GM19455 (cell line): ENCODE measurements at regions not wholly inside any gene's neighbourhood (a gene's known extent, or its start where the extent isn't known, plus 50 kb on each side); places are given as distances from the start of the nearest gene placed in this dataset.

Experiments used
- ATAC-seq: cut with Tn5 transposase; IDR thresholded peaks from one replicate; pipeline ENCODE4 v1.9.1; 2021; ENCODE audit not compliant: unreplicated experiment

DNA sequence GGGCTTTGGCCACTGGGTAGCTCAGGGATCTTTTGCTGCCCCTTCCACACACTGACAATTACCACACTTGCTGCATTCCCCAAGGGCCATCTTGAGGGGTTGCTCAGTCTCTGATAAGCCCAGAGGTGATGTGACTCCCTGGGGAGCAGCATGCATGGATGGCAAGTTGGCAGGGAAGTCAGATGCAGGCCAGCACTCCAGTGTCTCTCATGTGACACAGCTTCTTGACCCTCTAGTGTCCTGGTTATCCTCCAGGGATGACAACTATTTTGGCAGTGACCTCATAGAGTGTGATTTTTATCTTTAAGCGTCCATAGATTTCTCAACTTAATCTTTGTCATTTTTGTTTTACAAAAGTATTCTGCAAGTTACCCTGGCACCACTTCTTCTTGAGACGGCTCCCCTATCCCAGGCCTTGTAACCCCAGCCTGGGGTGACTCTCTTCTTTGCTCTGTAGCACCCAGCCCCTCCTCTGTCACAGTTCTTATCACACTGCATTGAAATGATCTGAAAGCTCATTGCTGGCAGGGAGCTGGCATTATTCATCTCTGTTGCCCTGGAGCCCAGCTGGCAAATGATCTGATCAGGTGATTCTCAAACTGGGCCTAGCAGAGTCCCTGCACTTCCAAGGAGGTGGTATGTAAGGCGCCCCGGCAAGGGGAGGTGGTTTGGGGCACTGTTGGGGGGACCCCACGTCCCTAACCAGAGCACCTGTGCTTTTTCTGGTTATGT, 72.6 kb downstream of the TENT5C start:
- no peak for ATAC-seq

DNA sequence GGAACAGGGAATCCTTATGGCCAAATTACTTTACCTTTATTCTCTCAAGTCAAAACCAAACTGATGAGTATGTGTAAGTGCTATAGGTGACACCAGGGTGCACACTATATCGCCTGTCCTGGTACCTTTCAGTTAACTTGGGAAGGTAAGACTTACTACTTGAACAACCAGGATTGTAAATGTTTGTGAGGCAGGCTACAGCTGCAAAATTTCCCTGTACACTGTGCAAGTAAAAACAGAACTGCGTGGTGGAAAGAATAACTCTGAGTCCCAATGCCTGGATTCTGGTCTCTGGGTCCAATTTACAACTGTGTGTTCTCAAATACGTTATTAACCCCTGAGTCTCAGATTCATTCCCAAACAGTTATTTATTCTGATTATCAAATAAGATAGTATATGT, 73.5 kb downstream of the TENT5C start:
- no peak for ATAC-seq

DNA sequence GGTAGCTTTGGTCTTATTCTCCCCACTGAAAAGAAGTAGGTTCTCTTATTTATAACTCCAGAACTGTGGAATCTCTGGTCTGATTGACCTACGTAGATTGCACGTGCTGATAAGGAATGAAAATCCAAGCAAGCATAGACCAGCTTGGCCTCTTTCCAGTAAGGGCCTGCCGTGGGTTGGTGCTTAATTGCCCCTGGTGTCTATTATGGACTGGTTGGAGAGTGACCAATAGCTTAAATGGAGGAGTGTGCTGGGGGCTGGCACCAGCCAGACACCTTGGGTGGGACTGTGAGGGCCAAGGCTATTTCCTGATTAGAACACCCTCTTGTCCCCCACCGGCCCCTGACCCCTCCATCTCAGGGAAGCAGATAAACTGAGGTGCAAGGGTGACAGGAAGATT, 74.0 kb downstream of the TENT5C start:
- no peak for ATAC-seq

DNA sequence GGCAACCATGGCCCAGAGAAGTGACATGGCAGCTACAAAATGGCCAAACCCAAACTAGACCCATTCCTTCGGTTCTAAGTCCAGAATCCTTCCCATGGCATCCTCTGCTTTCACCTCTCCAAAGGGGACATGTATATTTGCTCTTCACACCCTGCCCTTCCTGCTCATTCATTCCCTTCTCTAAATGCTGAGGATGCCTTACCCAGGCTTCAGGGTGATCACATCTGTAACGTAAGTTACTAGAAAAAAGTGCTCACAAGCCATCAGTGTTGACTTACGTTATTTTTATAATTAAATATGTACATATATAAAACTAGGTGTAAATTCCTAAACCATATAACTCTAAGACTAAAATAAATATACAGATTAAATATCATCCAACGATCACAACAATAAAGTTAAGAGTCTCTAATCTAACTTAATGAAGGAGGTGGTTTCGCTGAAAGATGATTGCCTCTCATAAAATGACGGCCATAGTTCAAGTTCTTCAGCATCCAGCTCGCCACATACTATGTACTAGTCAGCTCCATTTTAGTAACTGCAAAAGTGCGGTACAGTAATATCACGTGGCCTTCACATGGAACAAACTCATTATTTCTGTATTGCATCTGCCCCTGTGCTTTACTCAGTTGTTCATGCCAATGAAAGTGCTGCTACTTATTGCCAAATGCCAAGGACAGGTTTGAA, 74.6 kb downstream of the TENT5C start:
- ATAC-seq = no peak

DNA sequence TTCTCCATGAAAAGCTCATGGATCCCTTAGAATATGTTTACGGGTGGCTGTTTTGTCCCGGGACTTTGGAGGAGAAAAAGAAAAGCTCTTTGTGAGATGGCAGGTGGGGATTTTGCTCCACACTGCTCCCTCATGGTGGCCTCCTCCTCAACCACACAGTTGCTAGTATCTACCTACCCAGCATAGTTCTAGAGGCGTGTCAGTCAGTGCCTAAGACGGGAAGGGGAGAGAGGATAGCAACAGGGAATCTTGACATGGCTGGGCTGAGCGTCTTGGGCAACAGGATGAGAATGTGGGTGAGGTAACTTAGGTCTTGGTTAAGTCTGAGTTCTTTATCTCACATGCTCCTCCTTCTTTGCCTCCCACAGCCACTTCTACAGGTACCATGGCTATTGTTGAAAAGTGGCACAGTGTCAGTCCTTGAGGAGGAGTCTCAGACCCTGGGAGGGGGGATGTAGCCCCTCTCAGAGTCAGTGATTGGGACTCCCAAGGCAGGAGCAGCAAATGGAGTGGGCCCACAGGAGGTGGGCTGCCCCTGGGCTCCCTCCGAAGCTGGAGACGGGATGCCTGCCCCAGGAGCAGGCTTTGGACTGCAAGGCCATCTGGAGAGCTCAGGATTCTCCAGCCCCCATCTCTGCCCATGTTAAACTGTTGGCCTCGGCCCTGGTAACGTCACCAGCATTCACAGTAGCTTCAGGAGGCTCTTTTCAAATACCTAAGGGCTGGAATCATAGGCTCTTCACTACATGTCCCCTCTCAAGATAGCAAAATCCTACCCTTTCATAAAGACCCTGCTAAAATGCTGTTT, 75.4 kb downstream of the TENT5C start:
- ATAC-seq = no peak

DNA sequence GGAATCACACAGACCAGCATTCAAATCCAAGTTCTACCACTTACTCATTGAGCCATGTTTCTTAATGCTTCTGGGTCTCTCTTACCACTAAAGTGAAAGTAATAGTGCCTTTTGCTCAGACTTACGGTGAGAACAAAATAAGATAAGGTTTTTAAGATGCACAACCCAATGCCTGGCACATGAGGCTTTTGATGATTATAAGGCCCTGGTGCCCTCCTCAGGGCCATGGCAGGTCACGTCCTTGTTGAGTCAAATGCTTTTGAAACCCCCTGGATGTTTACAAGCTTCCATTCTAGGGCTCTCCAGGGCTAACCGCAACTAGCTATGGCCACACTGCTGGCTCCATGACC, 76.0 kb downstream of the TENT5C start:
- no peak for ATAC-seq

DNA sequence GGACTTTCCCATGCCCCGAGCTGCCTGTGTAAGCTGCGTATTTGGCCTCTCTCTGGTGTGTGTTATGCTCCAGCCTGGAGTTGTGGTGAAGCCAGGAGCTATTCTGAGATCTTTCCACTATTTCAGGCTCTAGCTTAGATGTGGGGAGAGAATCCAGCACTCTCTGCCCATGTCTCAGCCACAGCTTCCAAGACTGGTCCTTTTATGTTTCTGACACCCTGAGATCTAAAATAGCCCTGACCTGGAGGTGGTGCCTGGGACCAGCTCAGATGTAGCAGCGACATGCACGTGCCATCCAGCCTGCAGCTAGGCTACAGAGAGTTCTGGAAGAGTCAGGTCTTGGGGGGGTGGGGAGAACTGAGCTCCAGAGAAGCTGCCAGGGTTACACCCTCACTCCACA, 76.5 kb downstream of the TENT5C start:
- ATAC-seq = no peak

DNA sequence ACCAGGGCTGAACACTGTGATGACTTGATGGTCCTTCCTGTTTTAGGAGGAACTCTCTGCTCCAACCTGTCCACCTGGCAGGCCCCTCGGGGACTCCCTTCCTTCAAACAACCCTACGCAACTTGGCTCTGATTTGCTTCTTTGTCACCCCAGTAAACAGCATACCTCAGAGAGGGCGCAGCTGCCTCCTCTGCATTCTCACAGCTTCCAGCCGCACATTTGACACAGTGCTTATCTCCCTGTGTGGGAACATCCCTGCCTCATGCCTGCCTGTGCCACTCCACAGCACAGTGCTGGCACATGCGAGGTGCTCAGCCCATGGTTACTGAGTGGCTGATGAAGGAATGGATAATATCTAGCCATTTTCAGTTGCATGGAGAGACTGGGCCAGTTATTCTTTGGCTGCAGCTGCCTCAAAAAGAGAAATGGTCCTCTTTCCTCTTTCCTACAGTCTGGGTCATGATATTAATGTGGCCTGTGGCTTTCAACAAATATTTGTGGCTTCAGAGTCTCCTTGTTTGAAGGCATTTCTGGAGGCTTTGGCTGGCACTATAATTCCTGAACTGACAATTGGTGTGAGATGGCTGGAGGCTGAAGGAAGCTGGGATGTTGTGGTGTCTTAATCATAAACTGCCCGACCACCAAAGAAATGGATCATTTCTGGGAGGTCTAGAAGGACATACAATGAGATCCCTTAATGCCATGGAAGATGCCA, 77.9 kb downstream of the TENT5C start:
- ATAC-seq = no peak

DNA sequence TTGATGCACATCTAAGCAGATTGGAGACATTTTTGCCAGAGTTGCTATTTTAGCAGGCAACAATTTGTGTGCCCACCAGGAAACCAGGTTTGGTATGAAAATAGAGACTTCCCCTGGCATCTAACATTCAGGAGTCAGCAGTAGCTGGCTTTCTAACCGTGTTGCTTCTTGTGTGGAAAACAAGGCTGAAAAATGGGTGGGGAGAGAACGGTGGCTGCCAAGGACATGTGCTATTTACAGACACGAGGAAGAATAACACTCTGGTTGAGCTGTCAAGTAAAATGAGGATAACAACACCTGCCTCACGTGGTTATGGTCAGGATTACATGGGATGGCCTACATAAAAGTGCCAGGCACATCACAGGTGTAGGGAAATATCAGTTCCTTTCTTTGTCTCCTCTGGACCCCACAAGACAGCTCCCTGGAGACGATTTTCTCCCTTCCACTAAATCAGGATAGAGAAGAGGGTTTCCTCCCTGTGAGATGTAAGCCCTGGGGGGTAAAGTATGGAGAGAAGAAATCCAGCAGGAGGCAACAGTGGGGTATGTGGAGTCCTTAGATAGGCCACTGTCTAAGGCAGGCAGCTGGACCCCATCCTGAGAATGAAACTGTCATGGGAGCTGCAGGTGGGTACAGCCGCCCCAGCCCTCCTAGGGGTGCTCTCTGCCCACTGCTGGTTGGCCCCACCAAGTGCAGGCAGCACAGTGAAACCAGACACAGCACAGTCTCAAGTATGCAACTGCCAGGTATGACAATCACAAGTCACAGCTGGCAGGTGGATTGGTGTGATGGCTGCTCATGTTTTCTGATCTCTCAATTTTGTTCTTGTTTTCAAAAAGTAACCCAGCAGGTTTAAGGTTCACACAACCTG, 80.3 kb downstream of the TENT5C start:
- ATAC-seq = no peak

DNA sequence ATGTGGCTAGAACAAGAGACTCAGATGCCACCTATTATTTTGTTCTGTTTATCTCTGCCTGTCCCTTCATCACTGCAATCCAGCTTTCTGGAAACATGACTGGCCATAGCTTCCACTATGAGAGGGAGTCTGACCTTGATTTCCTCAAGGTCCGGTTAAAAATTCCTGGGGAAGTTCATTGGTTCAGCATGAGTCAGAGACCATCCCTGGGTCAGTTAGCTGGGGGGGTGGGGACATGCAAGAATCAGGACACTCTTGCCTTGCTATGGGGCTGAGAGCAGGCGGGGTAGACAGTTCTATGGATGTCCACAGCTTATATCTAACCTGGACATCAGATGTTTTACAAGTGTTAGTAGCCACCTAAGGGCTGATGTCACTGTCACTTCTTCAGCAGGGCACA, 81.1 kb downstream of the TENT5C start:
- no peak for ATAC-seq

DNA sequence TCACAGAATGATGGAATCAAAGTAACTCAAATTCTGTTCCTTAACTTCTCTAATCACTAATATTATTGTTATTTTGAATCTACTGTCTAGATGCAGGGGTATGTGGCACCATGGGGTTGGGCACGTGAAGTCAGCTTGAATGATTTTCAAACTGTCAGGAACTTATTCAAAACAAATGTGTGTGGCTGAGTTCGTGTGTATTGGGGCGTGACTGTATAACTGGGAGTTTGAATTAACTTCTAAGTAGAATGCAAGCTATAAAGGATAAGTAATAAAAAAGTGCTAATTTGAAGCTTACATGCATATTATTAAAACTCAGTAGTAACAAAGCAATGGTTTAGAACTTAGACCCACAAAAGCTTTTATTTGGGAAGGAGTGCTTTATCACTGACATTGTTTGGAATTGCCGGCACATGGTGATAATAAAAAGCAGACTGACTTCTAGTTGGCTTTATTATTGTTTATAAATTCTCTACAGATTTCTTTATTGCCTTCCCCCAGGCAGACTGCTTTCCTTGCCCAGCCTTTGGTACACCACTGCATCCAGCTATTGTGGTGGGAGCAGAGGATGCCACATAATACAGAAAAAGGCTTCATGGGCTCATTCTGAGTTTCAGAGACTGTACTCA, 84.3 kb downstream of the TENT5C start:
- ATAC-seq = no peak

DNA sequence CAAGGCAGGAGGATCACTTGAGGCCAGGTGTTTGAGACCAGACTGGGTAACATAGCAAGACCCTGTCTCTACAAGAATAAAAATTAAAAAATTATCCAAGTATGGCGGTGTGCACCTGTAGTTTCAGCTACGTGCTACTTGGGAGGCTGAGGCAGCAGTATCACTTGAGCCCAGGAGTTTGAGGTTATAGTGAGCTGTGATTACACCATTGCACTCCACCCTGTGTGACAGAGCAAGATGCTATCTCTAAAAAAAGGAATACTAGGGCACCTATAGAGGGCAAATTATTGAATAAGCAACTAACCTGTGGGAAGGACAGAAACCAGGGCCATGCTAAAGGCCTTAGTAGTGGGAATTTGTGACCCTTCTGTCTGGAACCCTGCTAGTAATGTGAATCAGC, 86.1 kb downstream of the TENT5C start:
- no peak for ATAC-seq

DNA sequence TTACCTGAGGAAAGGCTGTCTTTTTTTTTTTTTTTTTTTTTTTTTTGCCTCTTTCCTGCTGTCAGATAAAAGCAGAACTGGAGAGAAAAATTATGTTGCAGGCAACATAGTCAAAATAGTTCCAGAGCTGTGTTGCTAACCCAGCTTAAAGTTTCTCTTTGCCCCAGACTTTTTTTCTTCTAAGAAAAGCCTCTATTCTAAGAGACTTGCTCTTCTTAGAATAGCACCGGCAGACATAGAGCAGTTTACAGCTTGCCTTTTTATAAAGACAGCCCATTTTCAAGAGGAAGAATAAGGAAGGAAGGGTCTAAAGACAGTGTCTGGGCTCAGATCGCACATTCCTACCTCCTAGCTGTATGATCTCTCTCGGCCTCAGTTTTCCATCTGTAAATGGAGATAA, 88.7 kb downstream of the TENT5C start:
- no peak for ATAC-seq

DNA sequence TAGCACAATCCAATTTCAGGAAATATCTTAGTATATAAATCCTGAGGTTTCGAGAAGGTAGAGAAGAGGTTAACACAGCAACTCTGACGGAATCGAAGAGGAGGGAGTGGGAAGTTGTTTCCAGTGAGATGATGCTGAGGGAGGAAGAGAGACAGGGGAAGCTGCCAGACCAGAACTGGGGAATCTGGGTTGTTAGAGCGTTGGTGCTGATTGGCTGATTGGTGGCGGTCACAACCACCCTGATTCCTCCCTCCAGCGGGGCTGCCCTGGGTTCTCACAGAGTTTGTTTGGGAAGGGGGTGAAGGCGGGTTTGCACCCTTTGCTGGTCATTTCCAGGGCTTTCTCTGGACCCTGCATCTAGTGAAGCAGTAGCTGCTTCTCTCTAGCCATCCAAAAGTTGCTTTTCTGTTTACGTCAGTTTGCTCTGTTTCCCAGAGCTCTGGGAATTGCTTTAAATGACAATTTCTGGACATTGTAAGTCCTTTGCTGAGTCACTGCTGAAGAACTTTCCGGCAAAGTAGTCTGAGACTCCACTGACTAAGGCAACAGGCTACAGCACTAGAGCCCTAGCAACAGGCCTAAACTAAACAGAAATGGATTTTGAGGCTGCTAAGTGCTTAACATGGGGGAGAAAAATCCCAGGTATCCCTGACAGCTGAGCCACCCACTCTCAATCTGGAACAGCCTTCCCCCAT, 90.1 kb downstream of the TENT5C start:
- no peak for ATAC-seq

DNA sequence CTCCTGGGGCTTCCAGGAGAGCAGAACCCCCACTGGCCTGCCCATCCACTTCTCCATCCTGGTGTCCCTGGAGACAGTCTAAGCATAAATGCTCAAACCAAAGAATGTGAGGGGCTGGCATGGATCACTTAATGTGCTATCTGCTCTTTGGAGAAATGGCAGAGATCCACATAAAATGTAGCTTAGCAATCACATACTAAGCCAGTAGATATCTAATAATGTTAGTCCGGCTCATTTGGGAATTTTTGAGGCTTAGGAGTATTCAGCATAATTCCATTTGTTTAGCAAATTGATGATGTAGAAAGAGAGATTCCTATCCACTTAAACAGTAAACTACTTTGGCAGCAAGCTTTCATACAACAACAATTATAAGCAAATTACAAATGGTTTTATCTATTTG, 90.7 kb downstream of the TENT5C start:
- no peak for ATAC-seq

DNA sequence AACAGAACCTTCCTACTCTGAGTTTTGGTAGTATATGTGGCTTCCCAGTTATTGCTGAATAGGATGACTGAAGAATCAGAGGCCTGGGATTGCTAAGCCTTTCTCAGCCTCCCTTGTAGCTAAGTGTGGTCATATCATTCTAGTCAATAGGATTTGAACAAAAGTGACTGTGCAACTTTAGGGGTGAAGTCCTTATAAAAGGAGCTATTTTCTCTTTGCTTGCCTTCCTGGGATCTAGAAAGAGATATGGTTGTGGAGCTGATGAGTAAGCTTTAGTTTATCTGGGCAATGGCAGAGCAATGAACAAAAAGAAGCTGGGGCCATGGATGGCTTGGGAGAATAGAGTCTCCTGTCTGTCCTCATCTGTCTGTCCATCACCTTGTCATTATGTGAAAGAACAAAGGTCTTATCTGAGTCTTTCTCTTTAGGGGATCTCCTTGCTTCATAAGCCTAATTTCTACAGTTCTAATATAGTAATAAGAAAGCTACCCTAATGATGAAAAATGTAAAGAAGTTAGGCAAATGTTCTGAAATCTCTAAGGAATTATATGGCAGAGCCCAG, 91.5 kb downstream of the TENT5C start:
- no peak for ATAC-seq

DNA sequence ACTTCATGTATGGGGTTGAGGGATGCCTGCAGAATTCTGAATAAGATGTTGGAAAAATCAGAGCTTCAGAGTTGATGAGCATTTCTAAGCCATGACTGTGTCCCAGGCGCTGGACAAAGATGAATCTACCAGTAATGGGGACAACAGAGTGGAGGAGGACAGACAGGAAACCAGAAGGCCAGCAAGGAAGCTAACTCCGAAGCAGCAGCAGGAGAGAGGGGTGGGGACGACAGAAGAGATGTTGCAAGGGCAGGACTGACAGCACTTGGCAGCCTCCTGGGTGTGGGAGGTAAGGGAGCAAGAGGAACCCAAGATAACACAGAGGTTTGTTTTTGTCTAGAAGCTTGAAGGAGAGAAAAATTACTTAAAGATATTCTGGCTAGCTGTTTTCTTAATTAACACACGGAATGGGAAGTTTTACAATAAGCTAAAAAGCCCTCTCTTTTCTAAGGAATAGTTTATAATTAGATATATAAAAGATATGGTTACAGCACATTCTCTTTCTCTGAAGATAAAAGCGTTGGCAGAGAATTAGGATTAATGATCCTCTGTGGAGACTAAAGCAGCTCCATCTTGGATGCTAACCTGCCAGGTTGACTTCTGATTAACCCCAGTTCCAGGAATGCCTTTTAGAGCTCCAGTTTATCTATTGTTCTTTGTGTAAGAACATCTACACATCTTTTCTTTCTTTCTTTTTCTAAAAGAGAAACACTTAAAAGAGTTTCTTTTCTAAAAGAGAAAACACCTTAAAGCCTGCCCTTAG, 92.7 kb downstream of the TENT5C start:
- ATAC-seq = no peak

DNA sequence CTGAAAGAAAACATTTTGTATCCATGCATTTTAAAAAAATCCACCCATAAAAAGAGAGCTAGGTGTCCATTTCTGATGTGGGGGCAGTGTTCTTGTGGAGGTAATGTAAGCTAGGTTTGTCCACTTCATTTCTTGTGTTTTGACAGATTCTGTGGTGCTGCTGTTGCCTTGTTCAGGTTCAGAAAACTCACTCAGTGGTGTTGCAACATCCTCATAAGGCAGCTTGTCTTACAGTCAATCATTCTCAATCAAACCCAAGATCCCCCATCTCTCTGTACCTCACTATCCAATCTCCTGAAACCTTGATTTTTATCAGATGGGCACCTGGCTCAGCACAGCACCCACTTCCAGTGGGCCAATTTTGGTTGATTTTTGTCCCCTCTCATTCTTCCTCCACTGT, 94.1 kb downstream of the TENT5C start:
- no peak for ATAC-seq
